KG1 (cell line): ENCODE measurements at regions not wholly inside any gene's neighbourhood (a gene's known extent, or its start where the extent isn't known, plus 50 kb on each side); places are given as distances from the start of the nearest gene placed in this dataset.

Source experiments
- DNase-seq: peaks from one replicate; lab custom pipeline; 2025; lab: John Stamatoyannopoulos, UW

DNA sequence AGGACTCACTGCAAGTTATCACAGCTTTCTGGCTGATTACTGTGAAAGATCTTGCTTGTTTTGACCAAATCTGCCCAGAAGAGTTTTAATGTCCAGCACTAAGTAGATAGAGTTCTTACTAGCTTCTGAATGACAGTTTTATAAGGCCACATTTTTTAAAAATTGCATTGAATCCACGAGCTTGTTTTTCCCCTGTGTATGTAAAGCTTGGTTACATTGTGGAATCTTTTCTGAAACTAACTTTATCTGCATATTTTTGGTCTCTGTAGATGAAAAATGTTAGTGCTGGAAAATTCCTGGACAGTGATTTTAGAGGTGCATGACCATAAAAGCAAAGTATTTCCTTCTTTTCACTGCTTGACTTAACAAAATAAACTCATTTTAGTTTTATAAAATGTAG, 650.3 kb upstream of the FAM241A start:
- DNase-seq, result no peak

DNA sequence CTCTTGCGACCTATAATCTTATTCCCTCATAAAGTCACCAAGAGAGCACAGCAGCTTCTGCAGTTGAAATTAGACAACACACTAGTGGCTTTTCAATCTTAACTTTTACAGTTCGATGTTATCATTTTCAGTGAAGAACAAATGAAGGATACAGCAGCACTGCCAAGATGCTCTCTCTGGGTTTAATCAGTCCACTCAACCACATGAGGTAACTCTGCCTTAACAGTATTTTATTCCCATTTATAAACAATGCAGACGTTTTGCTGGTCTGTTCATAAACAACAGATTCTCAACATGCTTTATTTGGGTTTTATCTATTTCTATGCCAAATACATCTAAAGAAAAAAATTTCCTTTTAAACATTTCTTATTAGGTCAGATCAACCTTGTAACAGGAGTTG, 646.0 kb upstream of the FAM241A start:
- DNase-seq, result no peak

DNA sequence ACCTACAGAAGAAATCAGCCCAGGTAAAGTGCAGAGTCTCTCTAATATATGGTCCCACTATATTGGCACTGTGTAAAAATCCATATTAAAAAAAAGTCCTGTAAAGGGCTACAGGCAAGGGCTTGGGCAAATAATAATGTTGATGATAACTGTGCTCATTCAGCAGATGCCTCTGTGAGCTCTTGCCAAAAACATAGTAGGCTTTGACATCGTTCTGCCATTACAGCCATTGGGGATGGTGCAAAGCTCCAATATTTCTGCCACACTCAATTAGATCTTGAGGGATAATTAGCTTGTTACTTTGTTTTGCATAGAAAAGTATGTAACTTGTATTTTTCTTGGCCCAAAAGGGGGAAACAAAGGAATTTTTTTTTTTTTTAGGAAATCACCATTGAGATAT, 645.5 kb upstream of the FAM241A start:
- DNase-seq, result no peak

DNA sequence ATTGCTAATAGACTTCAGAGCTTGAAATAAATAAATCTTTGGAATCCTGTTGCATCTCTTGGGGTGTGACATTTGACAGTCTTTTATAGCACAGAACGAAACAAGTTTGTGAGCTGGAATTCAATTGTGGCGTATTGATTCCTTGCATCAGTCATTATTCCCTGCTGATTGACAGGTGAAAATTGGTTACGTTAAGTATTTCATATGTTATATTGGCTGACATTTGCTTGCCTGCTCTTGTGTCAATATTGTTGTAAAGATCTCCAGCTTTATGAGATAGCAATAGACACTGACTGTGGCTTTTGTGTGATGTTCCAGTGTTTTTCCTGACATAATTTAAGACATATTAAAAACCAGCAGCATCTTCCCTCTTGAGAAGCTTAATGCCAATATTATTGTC, 644.4 kb upstream of the FAM241A start:
- DNase-seq, result no peak

DNA sequence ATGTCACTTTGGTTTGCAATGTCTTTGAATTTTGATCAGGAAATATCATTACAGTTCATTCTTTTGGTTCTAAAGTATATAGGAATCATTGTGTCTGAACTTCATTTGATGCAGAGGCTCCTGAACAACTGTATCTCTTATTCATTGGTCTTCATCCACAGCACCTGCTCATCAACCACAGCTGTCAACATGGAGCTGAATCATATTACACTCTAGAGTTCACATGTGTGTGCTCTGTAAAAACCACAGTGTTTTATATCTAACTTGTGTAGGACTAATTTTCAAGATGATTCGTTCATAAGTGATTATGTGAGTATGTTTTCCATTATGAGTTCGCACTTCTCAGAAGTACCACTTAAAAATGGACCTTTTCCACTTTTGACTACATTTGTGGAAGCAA, 643.3 kb upstream of the FAM241A start:
- no peak for DNase-seq

DNA sequence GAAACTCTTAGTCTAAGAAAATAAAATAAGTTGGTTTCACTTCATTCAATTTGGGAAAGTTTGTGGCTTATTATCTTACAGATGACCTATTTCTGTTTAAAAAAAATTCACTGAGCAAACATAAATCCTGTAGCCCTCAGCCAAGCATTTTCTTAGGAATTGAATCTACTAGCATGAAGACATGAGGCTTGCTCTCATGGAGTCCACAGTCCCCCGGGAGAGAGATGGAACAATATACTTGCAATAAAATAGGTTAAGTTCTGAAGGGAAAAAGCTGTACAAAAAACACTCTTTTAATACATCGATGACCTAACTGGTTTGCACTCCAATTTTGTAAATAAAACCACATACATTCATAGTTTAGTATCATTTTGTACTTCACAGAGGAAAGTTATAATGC, 642.6 kb upstream of the FAM241A start:
- no peak for DNase-seq

DNA sequence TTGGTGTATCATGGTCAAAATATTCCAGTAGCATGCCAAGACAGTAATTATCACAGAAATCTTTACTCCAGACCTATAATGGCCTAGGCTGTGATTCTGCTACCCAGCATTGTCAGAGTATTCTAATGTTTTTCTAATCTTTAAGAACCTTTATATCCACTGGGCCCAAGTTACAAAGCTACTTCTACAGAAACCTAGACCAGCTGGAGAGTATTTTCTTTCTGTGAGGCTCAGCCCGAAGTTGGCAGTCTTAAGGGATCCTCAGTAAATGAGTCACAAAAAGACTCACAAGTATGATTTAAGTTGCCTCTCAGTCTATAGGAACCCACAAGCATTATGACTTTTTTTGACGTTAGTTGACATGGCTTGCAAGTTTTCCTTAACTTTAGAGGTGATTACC, 638.5 kb upstream of the FAM241A start:
- no peak for DNase-seq

DNA sequence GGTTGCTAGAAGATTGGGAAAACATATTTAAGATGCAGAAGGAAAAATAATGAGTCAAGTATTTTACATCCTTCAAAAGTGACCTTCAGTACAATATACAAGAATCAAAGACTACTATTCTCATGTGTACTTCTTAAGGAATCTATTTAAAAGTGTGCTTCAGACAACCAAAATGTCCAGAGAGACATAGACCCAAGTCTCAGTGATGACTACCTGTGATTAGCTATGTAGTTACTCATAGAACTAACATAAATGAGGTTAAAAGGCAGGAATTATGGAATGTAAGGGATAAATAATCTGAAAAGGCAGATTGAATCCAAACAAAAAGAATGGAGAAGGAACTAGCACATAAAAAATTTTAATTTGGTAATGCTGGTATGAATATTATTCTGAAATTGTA, 634.7 kb upstream of the FAM241A start:
- DNase-seq, result no peak

DNA sequence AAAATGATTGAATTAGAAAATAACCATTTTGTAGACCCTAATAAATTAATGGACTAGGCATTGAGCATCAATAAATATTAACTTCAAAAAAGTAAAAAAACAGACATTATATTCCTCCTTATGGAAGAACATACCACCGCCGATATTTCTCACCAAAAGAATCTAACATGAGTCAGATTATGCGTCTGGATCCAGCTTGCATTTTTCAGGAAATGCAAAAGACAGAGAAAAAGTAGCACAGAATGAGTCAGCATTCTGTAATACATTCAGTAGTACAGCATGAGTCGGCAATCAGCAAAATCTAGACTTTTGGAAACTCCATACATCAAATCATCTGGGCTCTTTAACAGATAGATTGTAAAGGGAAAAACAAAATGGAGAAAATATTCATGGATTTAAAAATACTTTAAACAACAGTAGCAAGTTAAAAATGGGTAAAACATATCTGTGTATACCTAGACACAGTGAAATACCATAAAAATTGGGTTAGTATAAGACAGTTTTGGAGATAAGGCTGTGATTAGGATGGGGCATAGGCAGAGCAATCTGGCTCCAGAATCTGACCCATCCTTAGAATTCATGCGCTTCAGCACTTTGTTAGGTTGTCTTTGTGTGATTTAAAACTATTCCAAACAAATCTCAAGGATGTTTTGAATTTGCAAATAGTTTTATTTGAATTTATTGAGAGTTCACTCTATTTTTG, 633.0 kb upstream of the FAM241A start:
- DNase-seq, result no peak

DNA sequence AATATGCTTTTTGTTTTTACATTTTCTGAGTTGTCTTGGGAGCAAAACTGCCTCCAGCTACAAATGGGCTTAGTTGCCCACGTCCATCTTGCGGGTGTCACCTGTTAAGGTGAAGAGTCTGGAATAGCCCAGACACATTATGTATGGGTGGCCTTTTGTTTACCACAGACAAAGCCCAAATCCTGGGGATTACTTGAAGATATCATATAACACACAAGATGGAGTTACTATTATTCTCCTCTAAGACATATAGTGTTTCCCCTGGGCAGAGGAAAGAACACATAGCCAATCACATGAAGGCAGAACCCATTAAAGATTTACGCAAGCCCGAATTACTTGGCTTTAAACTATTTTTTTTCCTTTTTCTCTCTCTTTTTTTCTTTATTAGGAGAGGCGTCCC, 625.6 kb upstream of the FAM241A start:
- DNase-seq, result no peak

DNA sequence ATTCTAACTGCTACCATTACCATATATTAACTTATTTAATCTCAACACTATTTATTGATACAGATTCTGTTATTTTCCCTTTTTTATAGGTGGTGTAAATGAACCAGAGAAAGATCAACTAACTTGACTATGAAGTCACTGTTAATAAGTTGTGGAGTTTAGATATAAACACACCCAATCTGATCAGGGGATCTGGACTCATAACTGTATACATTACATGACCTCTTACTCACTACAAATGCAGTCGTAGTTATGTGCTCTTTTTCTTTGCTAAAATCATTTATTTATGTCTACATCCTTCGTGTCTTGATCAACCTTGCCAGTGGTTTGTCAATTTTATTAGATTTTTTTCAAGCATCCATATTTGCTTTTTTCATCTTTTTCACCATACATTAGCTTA, 614.8 kb upstream of the FAM241A start:
- no peak for DNase-seq

DNA sequence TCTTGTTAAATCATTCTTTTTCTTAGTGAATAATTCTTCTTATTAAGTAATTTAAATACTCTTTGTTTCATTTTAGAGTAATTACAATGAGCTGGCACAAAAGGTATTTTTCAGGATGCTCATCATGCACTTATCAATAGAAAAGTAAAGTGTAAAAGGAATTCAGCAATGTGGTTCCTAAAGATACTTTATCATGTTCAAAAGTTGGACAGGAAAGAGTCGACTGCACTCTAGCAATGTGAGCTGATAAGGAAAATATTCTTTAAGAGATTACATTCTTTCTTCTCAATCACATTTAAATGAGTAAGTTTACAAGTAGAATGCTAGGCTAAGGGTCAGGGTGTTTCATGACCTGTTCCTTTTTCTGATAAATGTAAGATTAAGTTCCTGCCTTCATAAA, 609.5 kb upstream of the FAM241A start:
- DNase-seq, result no peak

DNA sequence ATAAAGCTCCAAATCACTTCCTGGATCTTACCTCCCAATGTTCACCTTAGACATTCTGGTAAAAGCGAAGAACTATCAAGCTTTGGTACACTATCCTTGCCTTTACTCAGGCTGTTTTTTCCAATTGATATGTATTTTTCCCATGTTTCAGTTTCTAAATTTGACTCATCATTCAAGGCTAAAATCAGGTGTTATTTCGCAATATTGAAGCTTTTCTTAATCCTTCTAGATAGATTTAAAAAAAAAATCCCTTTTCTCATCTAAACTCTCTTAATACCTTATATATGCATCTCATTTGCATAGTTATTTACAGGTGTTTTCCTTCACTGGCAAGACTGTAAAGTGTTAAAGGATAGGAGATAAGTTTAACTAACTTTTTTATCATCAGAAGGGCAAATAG, 608.1 kb upstream of the FAM241A start:
- no peak for DNase-seq

DNA sequence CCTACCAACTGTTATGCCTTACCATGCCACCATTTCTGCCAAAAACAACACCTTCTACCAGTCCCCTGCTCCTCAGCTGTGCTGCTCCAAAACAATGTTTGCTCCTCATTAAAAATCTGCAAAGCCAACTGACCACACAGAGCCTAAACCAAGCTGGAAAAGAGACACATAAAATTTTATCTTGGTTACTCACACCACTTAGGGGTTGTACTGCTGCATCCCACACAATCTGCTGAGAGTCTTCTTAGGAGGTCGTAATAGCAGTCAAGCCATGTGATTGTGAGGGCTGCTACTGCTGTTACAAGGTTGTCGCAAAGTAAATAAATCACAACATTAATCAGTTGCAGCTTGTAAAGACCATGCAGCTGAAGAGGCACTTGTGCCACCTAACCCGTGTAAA, 607.4 kb upstream of the FAM241A start:
- DNase-seq, result no peak

DNA sequence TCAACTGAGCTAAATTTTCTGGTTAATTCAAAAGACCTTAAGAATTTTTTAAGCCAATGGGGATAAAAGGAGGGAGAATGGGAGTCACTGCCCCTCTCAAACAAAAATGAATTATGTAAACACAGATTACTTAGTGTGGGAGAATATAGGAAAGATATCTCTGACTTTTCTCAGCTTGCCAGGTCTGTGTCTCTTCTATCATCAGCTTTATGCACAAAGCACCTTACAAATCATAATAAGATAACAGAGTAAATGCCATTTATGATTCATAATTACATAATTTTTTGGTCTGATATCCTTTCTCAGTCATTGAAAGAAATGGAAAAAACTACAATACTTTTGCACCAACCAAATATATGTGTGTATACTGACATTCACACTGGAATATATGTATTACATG, 604.6 kb upstream of the FAM241A start:
- DNase-seq, result no peak

DNA sequence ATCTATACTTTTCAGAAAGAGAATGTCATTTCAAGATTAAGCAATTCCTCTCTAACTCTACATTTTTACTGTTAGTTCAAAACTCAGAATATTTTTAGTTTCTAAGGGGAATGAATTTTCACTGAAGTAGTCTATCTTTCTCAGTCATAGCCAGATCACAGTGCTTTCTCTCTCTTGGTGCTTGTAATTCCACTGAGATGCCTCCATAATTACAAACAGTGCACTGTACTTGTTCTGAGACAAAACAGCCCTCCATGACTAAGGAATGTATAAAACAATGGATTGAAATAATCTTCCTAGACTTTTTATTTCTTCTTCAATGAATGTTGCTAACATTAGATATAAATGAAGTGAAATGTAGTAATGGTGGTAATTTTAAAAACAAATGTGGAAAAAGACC, 603.2 kb upstream of the FAM241A start:
- no peak for DNase-seq

DNA sequence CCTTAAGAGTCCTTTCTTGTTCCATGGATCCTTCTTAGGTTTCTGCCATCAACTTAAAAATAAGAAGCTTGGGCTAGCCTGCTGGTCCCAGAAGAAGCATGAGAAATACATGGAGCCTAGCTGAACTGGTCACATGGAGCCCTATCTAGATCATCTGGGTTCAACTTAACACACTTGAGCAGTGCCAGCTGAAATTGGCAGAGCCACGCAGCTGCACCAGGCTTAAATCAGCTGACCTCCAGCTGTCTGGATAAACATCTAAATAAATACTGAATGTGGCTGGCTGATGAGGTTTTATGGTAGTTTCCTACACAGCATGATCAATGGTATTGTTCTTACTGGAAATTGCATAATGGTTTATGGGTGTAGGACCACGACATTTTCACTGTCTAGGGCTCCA, 598.4 kb upstream of the FAM241A start:
- DNase-seq, result no peak

DNA sequence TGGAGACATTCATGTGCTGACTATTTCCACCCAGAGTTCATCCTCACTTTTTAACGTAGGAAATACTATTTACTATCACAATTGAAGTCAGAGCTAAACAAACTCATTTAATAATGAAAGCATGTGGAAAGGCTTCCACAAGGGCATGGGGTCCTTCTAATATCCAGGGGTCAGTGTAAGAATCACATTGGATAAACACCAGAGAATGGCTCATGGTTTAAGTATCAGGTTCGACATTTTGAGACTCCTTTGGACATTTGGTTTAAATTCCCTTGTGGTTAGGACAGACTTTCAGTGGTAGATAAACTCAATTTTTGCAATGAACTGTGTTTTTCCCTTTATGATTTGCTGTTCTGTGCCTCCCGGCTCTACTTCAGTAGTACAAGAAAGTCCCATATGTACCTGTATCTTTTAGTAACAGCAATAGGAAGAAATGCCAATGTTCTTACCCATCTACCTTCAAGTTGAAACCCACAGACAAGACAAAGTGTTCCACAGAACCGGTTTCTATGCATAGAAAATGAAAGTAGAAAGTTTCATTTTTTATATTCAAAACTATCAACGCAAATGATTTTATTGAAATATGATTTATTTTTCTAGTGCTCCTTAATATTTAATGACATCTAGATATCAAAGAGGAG, 589.0 kb upstream of the FAM241A start:
- no peak for DNase-seq

DNA sequence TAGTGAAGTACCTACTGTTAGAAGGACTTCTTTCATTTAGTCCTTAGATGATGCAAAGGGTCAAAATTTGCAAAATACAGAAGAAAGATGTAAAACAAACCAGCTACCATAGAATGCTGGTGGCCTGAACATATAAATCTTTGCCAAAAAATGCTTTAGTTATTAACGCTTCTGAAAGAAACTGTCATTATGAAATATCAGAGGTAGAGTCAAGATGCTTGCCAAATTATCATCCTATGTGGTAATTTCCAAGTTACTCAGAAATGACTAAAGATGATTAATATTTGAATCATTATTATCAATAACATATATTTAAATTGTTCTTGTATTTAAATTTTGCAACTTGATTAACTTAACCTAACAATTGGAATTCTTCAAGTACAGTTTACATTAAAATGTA, 588.4 kb upstream of the FAM241A start:
- no peak for DNase-seq

DNA sequence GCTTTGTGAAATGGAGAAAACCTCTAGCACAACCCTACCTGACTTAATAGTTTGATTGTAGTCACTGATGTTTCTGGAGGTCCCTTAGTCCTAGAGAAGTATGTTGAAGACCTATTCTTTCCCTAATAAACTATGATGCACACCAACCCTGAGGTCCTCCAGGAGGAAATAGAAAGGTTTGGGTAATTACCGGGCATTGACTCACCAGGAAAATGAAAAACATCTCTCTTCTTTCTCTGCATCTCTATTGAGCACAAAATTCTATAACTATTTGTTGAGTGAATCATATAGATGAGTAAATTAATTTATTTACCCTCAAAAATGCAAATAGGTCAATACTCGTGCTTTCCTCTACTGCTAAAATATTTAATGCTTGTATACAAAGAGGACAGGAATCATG, 582.4 kb upstream of the FAM241A start:
- no peak for DNase-seq

DNA sequence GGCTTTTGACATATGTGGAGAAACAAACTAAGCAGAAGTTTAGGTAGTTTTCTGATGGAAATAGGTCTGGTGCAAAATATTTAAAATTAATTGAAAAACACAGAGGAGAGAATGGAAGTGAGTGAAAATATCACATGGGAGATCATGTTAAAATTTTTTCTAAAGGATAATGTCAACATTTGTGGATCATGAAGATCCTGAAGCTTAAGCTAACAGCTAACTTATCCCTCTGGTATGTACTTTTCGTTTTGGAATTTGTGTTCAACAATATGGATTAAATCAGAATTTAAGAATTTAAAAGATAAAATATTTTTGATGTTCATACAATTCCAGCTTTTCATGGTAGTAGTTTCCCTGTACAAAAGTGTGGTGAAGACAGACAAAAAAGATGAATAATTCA, 572.8 kb upstream of the FAM241A start:
- DNase-seq, result no peak

DNA sequence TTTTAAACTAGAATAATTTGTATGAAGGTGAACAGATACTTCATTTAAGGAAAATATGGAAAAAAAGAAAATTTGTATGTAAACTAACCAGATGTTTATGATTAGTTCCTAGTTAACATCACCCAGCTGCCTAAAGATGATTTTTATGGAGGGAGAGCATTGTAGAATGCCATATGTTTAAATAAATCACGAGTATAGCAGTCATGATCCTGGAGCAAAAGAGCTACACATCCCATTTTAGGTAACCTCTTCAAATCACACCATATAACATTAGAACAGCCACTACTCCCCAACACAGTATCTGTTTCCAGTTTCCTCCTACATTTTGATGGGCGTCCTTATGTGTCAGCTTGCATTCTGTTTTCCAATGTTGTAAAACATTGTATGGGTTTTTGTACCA, 571.9 kb upstream of the FAM241A start:
- no peak for DNase-seq

DNA sequence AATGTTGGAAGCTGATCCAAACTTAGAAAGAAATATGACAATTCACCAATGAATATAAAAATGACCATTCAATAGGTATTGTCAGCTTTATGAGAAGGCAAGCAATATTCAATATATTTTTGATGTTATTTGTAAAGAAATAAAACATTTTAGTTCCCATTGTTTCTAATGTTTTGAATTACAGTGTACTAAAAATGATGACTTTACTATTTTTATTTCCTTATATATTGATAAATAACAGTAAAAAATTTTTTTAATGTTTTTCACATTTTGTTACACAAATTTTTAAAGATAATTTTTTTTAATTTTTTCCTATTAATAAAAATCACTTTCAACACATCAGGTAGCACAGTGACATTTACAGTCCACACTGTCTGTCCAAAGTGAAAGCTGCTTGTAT, 565.5 kb upstream of the FAM241A start:
- no peak for DNase-seq

DNA sequence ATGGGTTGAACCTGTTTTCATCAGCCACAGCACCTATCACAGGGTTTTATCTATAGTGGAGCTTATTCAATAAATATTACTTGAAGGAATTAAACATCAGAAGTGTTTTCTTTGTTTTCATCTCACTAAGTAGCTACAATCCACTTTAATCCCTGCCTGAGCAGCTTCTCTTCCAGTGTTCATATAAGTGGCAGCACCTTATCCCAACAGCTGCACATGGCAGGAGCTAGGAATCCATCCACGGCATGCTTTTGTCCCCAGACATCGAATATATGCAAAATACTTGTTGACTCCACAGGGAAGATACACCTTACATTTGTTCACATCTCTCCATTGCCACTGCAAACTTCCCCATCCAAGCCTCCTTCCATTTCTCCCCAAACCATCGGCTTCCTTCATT, 549.8 kb upstream of the FAM241A start:
- no peak for DNase-seq
